ENCODE measurements at regions not wholly inside any gene's neighbourhood (a gene's known extent, or its start where the extent isn't known, plus 50 kb on each side); places are given as distances from the start of the nearest gene placed in this dataset.

DNA sequence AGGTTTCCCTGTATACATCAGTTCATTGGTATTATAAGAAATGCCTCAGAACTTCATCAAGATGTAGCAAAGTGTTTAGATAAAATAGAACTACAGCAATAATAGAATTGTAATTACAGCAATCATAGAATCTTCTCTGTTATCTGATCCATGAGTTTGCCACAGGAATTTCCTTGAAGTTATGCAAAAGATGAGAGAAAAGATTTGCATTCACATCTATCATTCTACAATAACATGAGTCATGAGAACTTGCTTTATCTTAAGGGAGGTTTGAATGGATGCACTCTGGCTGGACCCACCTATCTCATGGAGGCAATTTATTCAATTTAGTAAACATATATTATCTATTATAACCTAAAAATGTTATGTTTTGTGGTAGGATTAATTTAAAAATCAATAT lies 329.8 kb upstream of the EPHA7 start:
- DNase-seq (ENCODE audit: low read depth) = peak; percentile 3
- Histone ChIP-seq H3K9me3 (ENCODE audit: insufficient read depth, low read depth, low read length) (no peaks in the 10 kb centered on the region), H3K79me2 (ENCODE audit: insufficient read depth, low read length) (no peaks in the 10 kb centered on the region), H3K4me1 (ENCODE audit: insufficient read depth, low read length) (no peaks in the 10 kb centered on the region), H3K27ac (ENCODE audit: low read depth, low read length) (no peak overlapping the region), H2AFZ (ENCODE audit: low read depth, low read length) (no peak overlapping the region), H3K27me3 (ENCODE audit: insufficient read depth, low read length) (no peaks in the 10 kb centered on the region), H3K4me3 (ENCODE audit: insufficient read depth, low read depth, low read length) (no peak overlapping the region), H4K20me1 (ENCODE audit: insufficient read depth, low read length) (no peaks in the 10 kb centered on the region), H3K9ac (ENCODE audit: low read length) (no peak overlapping the region), H3K36me3 (ENCODE audit: insufficient read depth, low read length) (no peaks in the 10 kb centered on the region), H3K4me2 (ENCODE audit: low read length) (no peak overlapping the region)
- Mint-ChIP-seq H3K9me3 (ENCODE audit: unreplicated experiment) (no peaks in the 10 kb centered on the region), H3K27ac (ENCODE audit: unreplicated experiment) (no peak overlapping the region), H3K36me3 (ENCODE audit: low read depth, unreplicated experiment) (no peaks in the 10 kb centered on the region), H3K4me3 (ENCODE audit: unreplicated experiment) (no peak overlapping the region), H3K4me1 (ENCODE audit: low read depth, unreplicated experiment) (peaks cover 1% of the 10 kb centered on the region), H3K27me3 (ENCODE audit: low read depth, unreplicated experiment) (no peaks in the 10 kb centered on the region)
- TF ChIP-seq, protein P1, sequence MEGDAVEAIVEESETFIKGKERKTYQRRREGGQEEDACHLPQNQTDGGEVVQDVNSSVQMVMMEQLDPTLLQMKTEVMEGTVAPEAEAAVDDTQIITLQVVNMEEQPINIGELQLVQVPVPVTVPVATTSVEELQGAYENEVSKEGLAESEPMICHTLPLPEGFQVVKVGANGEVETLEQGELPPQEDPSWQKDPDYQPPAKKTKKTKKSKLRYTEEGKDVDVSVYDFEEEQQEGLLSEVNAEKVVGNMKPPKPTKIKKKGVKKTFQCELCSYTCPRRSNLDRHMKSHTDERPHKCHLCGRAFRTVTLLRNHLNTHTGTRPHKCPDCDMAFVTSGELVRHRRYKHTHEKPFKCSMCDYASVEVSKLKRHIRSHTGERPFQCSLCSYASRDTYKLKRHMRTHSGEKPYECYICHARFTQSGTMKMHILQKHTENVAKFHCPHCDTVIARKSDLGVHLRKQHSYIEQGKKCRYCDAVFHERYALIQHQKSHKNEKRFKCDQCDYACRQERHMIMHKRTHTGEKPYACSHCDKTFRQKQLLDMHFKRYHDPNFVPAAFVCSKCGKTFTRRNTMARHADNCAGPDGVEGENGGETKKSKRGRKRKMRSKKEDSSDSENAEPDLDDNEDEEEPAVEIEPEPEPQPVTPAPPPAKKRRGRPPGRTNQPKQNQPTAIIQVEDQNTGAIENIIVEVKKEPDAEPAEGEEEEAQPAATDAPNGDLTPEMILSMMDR (IDR thresholded peaks at IDR 0.05; ENCODE audit: insufficient read depth, low read depth, low read length) = no peak
- no peak for TF ChIP-seq EZH2 (IDR thresholded peaks at IDR 0.05; ENCODE audit: insufficient read depth, low read length)
- FAIRE-seq = no peak

DNA sequence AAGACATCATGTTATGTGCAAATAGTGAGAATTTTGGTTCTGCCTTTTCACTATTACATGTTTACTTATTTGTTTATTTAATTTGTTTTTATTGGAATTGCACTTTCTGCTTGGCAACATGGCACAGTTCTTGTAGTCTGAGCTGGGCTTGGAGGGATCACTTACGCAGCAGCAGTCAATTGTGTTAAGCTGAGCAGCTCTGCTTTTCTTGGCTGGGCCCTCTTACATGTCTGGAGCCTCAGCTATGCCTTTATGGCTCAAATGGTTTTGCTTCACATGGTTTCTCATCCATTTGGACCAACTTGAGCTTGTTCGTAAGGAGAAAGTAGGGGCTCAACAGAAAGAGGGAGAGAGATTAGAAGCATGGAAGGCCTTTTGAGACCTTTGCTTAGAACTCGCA lies 327.5 kb upstream of the EPHA7 start:
- no peak for FAIRE-seq
- Mint-ChIP-seq H3K27ac (ENCODE audit: unreplicated experiment) (no peak overlapping the region), H3K27me3 (ENCODE audit: low read depth, unreplicated experiment) (no peaks in the 10 kb centered on the region), H3K4me3 (ENCODE audit: unreplicated experiment) (no peak overlapping the region), H3K4me1 (ENCODE audit: low read depth, unreplicated experiment) (no peaks in the 10 kb centered on the region), H3K36me3 (ENCODE audit: low read depth, unreplicated experiment) (no peaks in the 10 kb centered on the region), H3K9me3 (ENCODE audit: unreplicated experiment) (no peaks in the 10 kb centered on the region)
- TF ChIP-seq EZH2 (IDR thresholded peaks at IDR 0.05; ENCODE audit: insufficient read depth, low read length) = no peak
- TF ChIP-seq, protein P1 (IDR thresholded peaks at IDR 0.05; ENCODE audit: insufficient read depth, low read depth, low read length) = no peak
- no peak overlapping the region for H3K9ac ChIP-seq (ENCODE audit: low read length)
- no peaks in the 10 kb centered on the region for H3K79me2 ChIP-seq (ENCODE audit: insufficient read depth, low read length)
- no peak overlapping the region for H3K4me2 ChIP-seq (ENCODE audit: low read length)
- H2AFZ ChIP-seq (ENCODE audit: low read depth, low read length) = no peak overlapping the region
- H3K4me3 ChIP-seq (ENCODE audit: insufficient read depth, low read depth, low read length) = no peak overlapping the region
- no peak overlapping the region for H3K27ac ChIP-seq (ENCODE audit: low read depth, low read length)
- no peaks in the 10 kb centered on the region for H3K36me3 ChIP-seq (ENCODE audit: insufficient read depth, low read length)
- H3K27me3 ChIP-seq (ENCODE audit: insufficient read depth, low read length) = no peaks in the 10 kb centered on the region
- no peaks in the 10 kb centered on the region for H4K20me1 ChIP-seq (ENCODE audit: insufficient read depth, low read length)
- no peak for DNase-seq (ENCODE audit: low read depth)
- H3K9me3 ChIP-seq (ENCODE audit: insufficient read depth, low read depth, low read length) = no peaks in the 10 kb centered on the region
- no peaks in the 10 kb centered on the region for H3K4me1 ChIP-seq (ENCODE audit: insufficient read depth, low read length)

DNA sequence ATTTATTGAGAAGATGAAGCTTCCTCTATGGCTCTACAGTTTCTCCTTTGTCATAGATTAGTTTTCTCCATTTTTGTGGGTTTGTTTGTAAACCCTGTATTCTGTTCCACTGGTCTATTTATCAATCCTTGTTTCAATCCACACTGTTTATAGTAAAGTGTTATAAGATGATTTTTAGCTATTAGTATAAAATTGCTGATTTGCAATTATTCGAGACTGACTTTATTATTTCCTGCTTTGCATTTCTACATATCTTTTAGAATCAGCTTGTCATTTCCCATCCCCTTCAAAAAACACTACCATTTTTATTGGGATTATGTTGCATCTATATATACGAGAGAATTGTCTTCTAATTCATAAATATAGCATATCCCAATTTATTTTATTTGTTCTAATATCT lies 325.9 kb upstream of the EPHA7 start:
- H3K4me1 ChIP-seq (ENCODE audit: insufficient read depth, low read length) = no peaks in the 10 kb centered on the region
- Mint-ChIP-seq H3K4me1 (ENCODE audit: low read depth, unreplicated experiment) (no peaks in the 10 kb centered on the region), H3K9me3 (ENCODE audit: unreplicated experiment) (no peaks in the 10 kb centered on the region), H3K27ac (ENCODE audit: unreplicated experiment) (no peak overlapping the region), H3K4me3 (ENCODE audit: unreplicated experiment) (no peak overlapping the region), H3K27me3 (ENCODE audit: low read depth, unreplicated experiment) (no peaks in the 10 kb centered on the region), H3K36me3 (ENCODE audit: low read depth, unreplicated experiment) (no peaks in the 10 kb centered on the region)
- no peaks in the 10 kb centered on the region for H4K20me1 ChIP-seq (ENCODE audit: insufficient read depth, low read length)
- DNase-seq (ENCODE audit: low read depth) (no peak), FAIRE-seq (no peak)
- H3K4me3 ChIP-seq (ENCODE audit: insufficient read depth, low read depth, low read length) = no peak overlapping the region
- no peaks in the 10 kb centered on the region for H3K36me3 ChIP-seq (ENCODE audit: insufficient read depth, low read length)
- no peaks in the 10 kb centered on the region for H3K9me3 ChIP-seq (ENCODE audit: insufficient read depth, low read depth, low read length)
- H2AFZ ChIP-seq (ENCODE audit: low read depth, low read length) = no peak overlapping the region
- no peak overlapping the region for H3K4me2 ChIP-seq (ENCODE audit: low read length)
- TF ChIP-seq EZH2 (IDR thresholded peaks at IDR 0.05; ENCODE audit: insufficient read depth, low read length) = no peak
- TF ChIP-seq, protein P1 (IDR thresholded peaks at IDR 0.05; ENCODE audit: insufficient read depth, low read depth, low read length) = no peak
- no peak overlapping the region for H3K9ac ChIP-seq (ENCODE audit: low read length)
- no peak overlapping the region for H3K27ac ChIP-seq (ENCODE audit: low read depth, low read length)
- H3K79me2 ChIP-seq (ENCODE audit: insufficient read depth, low read length) = no peaks in the 10 kb centered on the region
- no peaks in the 10 kb centered on the region for H3K27me3 ChIP-seq (ENCODE audit: insufficient read depth, low read length)

Data from astrocyte (in vitro differentiated cells and primary cell).